Stimulated activated CD4-positive, alpha-beta T cell treated with anti-CD3 and anti-CD28 coated beads, TNF-alpha, amount 100 ng/mL, for 24 hours (primary cell): ENCODE measurements at regions not wholly inside any gene's neighbourhood (a gene's known extent, or its start where the extent isn't known, plus 50 kb on each side); places are given as distances from the start of the nearest gene placed in this dataset.

Experiments used
- DNase-seq, 3 experiments: peaks; one replicate each; pipeline ENCODE4 v3.0.0-alpha.2; 2020; ENCODE audit warnings: low read depth in 3 of 3

DNA sequence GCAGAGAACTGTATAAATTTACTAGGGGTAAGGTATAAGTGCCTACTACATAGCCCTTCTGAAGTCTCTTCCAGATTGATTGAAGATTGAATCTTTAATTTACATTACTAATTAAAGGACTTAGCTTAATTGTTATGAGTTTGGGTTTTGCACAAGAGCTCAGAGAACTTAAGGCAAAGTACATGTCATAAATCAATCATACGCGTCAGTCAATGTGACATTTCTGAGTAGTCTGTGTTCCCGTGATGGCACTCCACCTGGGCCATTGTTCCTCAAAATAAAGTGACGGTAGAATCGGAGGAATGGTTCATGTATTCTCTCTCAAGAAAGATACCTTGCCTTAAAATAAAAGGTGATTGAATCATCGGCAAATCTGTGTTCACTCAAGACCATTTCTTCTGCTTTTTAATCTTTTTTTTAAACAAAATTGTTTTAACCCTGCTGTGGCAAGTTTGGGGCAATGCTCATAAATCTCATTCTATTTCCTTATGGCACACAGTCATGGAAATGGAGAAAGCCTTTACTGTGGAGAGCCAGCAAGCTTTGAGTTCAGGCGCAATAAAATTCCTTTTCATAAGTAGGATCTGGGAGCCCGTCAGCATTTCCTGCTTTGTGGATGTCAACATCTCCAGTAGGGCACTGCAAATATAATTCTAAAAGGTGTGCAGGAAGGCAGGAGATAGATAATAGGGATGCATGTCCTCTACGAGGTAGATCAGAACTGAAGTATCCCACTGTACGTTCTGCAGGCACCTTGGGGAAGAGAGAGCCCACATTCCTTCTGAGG, 427.4 kb downstream of the GATA3 start:
- no peak for DNase-seq

DNA sequence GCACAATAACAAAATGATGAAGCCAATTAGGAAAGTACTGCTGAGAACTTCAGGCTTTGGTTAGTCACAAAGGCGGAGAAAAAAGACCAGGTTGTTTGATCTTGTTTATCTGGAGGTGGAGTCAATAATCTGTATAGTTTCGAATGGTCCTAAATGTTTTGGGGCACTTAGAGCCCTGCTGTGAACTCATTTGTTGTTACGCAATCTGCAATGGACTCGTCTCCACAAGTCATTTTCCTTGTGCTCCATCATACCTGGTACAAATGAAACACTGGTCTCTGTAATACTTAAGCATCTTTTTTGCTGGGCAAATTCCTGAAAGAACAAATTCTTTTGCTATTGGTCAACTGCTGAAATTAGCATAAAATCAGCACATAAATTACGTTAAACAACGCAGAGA, 430.5 kb downstream of the GATA3 start:
- DNase-seq = no peak

DNA sequence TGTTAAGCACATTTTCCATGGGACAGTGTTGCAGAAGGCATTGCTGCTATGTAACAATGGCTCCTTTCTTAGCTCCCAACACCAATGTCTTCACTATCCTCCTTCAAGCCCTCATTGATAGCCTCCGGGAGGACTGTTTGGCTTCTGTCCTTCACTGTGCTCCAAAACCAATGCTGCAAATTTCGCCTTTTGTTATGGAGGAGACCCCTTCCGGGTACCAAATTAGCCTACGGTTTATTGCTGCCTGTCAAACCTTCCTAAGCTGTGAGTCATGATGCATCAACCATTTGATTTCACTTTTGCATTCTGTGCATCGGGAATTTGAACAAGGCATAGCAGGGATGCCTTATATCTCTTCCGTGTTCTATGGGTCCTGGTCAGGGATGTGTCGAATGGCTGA, 432.9 kb downstream of the GATA3 start:
- DNase-seq = no peak

DNA sequence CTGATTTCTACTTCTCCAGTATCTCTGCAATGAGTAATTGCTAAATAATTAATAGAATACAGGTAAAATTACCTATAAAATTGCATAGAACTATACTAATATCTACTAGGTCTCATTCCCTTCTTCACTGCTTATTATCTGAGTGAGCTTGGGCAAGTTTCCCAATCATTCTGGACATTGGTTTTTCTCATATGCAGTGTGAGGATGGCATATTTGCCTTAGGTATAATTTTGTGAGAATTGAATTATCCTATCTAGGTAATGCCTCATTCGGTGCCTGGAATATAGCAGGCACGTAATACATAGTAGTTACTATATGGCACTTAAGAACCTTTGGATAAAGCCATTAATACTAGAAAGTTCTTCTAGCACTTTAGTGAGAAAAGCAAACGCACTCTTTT, 434.7 kb downstream of the GATA3 start:
- DNase-seq = no peak

DNA sequence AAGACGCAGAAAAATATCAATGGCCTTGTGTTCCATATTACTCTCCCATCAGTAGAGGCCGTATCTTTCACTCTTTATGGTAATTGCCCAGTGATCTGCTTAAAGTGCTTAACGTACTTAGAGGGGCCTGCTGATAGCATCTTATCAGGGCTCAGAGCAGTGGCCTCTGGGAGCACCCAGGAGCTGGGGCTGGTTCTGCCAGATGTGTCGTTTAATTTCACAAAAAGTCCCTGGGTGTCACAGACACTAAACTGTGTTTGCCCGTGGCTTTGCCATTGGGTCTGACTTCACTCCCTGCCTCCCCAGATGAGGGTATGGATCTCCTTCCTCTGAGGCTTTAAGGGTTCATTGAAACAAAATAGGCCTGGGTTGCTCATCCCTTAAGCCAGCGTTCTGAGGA, 435.3 kb downstream of the GATA3 start:
- DNase-seq = no peak

DNA sequence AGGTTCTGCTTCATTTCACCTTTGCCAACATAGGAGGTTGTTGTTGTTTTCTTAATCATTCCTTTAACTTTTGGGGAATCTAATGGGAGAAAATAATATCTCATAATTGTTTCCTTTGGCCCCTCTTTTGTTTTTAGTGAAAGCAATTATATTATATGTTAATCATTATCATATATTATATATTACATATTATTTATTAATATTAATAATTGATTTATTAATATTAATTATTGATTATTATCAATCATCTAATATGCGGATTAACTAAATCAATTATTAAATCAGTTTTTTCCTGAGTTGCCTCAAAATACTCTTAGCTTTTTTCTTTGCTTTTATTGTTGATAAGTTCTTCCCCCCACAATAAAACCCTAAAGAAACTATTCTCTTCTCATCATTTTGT, 443.8 kb downstream of the GATA3 start:
- DNase-seq = no peak

DNA sequence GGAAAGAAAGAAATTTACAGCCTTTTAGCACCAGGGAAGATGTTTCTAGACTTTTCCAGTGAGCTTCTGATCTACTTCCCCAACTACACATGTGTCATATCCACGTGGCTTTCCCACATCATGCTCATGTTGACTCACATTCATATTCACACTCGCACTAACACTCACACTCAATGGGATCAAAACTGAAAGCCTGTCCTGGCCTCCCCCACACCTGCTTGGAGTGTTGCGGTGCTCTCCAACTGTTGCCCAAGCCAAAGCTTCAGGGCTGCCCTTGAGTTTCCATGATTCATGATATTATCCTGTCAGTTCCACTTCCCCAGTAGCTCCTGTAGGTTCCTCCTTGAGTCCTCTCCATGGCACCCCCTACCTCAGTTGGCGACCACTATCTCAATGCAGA, 444.4 kb downstream of the GATA3 start:
- DNase-seq = peak in 1 of 3 experiments; percentile 7

DNA sequence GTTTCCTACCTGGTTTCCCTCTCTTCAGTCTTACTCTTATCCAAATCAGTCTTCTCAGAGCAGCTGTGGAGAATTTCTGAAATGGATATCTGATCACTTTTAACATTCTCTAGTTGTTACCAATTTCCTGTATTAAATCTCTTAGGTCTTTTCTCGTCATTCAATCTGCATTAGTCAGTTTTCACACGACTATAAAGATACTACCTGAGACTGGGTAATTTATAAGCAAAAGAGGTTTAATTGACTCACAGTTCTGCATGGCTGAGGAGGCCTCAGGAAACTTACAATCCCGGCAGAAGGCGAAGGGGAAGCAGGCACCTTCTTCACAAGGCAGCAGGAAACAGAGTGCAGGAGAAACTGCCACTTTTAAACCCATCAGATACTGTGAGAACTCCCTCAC, 444.8 kb downstream of the GATA3 start:
- DNase-seq = no peak

DNA sequence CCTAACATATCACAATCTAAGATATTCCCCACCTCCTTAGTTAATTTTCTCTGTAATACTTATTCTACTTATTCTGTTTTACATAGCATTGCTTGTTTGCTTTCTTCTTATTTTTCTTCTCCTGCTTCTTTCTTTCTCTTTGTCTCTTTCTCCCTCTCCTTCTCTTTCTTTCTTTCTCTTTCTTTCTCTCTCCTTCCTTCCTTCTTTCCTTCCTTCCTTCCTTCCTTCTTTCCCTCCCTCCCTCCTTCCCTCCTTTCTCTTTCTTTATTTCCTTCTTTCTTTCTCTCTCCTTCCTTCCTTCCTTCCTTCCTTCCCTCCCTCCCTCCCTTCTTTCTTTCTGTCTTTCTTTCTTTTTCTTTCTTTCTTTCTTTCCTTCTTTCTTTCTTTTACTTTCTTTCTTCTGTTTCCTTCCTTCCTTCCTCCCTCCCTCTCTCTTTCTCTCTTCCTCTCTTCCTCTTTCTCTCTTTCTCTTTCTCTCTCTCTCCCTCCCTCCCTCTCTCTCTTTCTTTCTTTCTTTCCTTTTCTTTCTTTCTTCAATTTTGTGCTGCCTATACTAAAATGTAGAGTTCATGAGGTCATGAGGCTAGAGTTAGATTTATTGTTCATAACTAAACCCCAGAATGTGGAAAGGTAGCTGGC, 445.4 kb downstream of the GATA3 start:
- no peak for DNase-seq

DNA sequence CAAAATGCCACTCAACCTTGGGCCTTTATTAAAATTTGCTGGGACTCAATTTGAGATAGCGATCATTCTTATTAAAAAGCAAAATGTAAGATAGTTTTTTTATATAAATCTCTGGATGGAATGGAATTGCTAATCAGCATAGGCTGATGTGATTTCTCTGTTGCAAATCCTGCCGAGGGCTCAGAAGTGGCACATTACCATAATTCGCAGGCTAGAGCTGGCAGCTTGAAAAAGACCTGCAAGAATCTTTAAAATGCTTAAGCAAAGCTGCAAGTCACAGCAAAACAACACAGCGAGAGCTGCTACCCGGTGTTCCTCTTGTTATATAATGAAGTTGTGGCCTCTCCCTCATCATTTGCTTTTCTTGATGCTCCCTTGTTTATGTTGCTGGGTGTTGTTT, 448.1 kb downstream of the GATA3 start:
- DNase-seq = no peak

DNA sequence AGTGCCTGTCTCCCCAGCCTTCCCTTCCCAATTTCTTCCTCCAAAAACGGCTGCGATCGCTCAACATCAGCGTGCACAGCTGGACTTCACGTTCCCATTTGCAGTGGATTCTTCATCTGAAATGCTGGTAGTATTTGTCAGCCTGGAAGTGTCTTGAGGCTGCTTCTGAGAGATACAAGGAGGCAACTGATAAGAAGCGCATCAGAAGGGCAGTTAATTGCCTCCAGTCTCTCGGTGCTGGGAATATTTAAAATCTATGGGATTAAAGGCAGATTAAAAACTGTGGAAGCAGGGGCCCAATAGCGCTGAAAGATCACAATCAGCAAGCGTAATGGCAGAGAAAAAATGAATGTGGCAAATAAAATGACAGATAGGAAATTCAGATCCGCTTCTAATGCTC, 450.0 kb downstream of the GATA3 start:
- DNase-seq = no peak

DNA sequence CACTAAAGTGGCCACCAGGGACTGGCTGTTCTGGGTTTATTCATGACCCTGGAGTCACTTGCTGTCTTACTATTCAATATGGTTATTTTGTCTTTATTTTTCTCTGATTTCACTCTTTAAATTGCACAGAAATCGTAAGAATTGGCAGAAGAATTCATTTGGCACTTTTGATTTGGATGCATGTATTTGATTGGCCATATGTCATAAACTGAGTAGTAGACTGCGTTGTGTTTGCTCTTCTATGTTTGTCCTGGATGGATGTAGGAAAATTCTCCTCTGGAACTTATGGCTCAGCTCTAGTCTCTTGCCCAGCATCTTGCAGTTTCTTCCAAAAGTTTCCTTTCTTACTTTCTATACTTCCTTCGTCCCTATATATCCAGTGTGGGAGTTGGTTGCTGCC, 452.7 kb downstream of the GATA3 start:
- DNase-seq = no peak

DNA sequence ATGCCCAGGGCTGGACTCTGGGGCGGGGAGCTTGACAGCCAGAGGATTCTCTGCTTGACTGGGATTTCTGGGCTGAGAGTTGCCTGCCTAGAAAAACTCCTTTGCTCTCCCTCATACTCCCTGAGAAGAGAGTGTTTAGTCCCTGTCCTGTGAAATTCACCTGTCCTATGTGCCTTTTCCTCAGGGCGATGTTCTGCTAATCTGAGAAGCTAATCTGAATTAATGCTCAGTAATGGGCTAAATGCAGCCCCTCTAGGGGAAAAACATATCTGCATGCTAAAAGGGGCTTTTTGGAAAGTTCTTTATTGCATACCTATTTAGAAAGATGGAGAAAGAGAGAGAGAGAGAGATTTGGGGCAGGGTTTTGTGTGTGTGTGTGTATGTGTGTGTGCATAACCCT, 454.4 kb downstream of the GATA3 start:
- DNase-seq = no peak

DNA sequence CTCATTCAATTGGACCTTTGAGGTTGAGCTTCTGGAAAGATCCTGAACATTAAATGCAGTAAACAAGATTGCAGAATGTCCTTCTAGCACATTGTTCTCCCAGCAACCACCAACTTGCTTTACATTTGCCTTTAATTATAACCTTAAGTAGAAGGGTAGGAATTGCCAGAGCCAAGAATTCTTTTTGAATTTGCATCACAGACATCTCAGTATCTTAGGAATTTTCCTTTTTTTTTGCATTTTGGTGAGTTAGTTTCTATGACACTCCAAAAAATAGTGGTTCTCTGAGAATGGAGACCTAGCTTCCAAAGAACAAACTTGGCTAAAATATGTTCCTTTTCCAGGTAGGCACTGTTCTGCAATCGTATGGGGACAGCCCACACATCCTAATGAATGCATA, 456.0 kb downstream of the GATA3 start:
- DNase-seq = no peak

DNA sequence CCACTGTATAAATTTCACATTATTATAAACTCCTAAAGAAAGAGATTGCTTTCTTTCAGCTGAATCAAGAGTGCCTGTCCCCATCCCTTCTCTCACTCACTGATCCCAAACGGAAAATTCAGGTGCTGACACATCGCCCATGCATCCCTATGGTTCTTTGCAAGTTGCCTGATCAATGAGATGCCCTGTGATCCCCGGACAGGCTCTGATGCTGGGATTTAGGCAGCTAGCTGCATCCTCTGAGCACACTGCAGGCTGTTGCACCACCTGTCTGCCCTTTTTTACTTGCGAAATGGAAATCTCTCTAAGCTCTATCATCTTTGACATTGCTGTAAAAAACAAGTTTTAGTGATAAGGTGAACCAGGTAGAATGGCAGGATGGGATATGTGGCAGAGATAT, 456.5 kb downstream of the GATA3 start:
- no peak for DNase-seq

DNA sequence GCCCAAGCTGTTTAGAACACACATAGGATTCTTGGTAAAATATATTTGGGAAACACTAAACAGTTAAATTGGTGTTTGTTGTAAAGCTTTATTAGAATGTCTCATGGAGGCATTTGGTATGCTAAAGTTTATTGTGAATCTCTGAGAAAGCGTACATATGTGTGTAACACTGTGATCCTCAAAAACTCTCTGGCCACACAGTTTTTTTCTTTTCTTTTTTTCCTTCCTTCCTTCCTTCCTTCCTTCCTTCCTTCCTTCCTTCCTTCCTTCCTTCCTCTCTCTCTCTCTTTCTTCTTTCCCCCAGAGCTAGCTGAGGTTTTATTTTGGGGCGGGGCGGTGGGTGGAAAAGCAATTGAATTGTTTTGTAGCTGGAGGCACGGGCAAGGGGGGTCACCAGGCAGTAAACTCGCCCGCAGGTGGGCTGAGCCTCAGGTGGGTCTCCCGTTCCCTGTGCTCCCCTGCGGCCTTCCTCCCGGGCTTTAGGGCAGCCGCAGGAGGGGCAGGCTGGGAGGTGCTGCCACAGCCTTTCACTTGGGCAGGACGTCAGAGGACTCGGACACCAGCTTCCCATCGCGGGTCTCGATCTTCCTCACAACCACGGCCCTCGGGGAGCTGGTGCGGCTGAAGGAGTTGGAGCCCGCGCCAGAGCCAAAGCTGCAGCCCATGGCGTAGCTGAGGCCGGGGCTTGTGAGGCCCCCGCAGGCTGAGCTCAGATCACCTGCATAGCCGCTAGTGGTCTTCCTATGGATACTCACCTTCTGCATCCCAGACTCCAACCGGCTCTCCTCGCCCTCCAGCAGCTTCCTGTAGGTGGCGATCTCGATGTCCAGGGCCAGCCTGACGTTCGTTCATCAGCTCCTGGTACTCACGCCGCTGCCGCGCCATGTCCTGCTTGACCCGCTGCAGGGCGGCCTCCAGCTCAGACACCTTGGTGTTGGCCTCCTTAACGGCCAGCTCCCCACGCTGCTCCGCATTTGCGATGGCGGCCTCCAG, 459.0 kb downstream of the GATA3 start:
- no peak for DNase-seq

DNA sequence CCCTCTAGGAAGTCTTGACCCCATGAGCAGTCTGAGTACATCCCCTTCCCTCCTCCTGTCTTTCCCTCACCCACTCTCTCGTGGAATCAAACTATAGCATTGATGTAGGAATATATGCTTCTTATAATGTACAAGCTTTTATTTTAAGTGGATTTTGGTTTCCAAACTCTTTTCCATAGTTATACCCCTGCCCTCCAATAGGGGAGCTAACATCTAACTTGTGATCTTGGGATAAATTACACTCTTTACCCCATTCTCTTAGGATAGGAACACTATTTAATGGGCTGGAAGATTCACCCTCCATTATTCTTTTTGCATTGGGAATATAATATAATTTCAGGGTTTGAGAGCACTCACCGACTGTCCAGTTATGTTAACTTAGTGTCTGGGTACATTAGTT, 465.9 kb downstream of the GATA3 start:
- no peak for DNase-seq

DNA sequence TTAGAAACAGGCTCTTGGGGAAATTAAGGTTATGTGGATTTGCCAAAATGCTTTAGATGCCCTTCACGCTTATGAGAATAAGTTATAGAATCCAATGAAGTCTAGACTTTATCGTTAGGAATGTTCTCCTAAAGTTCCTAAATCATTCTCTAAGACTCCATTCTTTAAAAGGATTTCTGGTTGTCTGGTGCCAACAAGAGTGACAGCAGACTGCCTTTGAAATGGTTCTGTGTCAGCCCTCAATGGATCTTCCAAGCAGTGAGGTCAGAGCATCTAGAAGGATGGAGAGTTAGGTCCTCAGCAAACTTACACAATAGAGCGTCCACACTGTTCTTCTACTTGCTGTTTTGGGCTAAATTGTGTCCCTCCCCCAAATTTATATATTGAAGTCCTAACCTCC, 473.3 kb downstream of the GATA3 start:
- no peak for DNase-seq

DNA sequence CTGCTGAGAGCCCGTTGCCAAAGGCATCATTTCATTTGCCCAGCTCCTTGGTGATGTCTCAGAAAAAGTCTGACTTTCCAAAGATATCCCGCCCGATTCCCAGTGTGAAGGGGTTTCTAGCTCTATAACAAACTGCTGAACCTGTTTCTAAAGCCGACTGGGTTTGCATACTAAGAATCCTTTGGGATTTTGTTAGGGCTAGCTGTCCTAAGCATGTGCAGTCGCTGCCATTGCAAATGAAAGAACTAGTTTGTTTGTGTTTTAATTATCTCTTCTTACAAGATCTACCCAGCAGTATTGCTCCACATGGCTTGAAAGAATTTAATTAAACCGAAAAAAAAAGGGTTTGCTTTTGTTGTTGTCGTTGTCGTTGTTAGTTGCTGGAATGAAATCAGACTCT, 476.6 kb downstream of the GATA3 start:
- DNase-seq = no peak

DNA sequence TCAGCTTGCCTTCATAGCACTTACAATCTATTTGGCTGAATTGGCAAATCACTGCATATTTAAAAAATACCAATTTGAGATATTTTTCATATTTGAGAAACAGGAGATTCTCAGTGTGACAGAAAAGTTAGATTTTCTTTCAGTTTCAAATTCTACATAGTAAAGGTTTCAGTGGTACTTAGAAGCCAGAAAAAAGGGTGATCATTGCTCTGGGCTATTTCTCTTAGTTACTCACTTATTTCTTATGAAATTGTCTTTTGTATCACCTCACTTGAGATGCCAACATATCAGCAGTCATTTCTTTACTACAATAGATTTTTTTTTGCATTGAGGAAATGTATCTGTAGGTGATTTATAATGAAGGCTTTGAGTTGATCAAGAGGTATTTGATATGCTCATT, 478.2 kb downstream of the GATA3 start:
- no peak for DNase-seq

DNA sequence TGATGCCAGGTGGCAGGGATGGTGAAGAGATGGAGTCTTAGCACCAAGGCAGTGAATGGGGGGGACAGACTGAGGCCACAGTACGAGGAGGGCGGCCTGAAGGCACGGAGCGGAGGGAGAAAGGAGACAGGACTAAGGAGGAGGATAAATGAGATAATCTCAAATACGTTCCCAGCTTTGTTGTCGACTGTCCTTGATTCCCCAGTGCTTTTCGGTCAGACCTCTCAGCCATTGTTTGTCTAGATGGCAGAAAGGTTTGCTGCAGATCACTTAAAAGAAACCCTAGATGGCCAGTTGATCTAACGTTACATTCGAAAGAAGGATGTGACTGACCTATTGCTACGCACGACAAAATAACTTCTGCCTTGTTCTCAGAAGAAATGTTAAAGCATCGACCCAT, 479.0 kb downstream of the GATA3 start:
- DNase-seq = no peak

DNA sequence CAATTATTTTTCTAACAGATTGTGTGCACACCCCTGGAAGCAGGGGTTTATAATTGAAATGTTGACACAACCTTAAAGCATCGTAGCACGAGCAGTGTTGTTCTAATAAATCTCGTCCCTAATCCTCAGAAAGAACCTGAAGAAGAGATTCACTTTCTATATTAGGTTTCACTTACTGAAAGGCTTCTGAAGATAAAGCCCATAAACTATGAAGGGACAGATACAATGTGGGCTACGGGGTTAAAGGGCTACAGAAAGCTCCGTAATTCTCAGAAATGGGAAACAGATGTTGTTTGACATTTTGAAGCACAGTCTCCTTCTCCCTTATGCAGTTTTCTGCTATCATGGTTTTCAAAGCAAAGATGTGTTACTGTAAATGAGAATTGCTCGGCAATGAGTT, 479.6 kb downstream of the GATA3 start:
- no peak for DNase-seq

DNA sequence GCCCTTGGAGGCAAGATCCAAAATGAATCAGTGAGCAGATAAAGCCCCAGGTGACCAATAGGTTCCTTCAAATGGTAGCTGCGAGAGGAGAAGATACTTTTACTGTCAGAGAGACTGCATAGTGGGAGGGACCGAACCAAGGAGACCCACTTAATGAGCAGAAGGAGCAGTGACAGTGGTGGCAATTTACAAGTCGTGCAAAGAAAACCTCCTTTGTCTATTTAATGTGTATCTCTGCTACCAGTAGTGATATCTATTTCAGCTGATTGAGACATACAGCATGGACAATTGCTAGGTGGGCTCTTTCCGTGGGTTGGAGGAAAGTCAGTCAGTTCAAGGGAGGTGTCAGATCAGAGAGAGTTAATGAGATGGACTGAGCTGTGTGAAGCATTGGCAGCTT, 480.4 kb downstream of the GATA3 start:
- DNase-seq = no peak
